GM10266 (cell line): ENCODE measurements at regions not wholly inside any gene's neighbourhood (a gene's known extent, or its start where the extent isn't known, plus 50 kb on each side); places are given as distances from the start of the nearest gene placed in this dataset.
"Not testable (repeated sequence)": the region's sequence is repeated elsewhere in the genome, so short reads cannot be mapped to it uniquely, and the experiment has no call there.

Experiments used
- DNase-seq: peaks from one replicate; pipeline ENCODE4 v3.0.0; 2012; ENCODE audit errors: extremely low spot score
- CTCF ChIP-seq: IDR thresholded peaks from 2 replicates; pipeline ENCODE4 v1.5.1; 2012; ENCODE audit warnings: mild to moderate bottlenecking, low read depth; ENCODE audit not compliant: control insufficient read depth, insufficient read depth; ENCODE audit errors: missing control alignments

- no peak for TF ChIP-seq CTCF
- DNase-seq = no peak
Observed at GRCh38 chr2:16351541-16351940, 314.1 kb downstream of the CYRIA start.

GRCh38 chr2:16351137-16351536 is 314.5 kb downstream of the CYRIA start:
- DNase-seq = no peak
- no peak for TF ChIP-seq CTCF

GRCh38 chr2:16350211-16350610 is 315.4 kb downstream of the CYRIA start:
- no peak for TF ChIP-seq CTCF
- no peak for DNase-seq

- TF ChIP-seq CTCF = no peak
- DNase-seq = no peak
Observed at GRCh38 chr2:16349811-16350210, 315.8 kb downstream of the CYRIA start.

- TF ChIP-seq CTCF = no peak
- DNase-seq = no peak
Observed at GRCh38 chr2:16348821-16349515, 316.7 kb downstream of the CYRIA start.

- no peak for DNase-seq
- TF ChIP-seq CTCF = no peak
Observed at GRCh38 chr2:16346671-16347070, 319.0 kb downstream of the CYRIA start.

- not testable (repeated sequence) for DNase-seq
Observed at GRCh38 chr2:16345231-16345630, 320.4 kb downstream of the CYRIA start.

GRCh38 chr2:16339206-16339605 is 326.4 kb downstream of the CYRIA start:
- no peak for DNase-seq
- TF ChIP-seq CTCF = no peak
